ENCODE measurements at regions not wholly inside any gene's neighbourhood (a gene's known extent, or its start where the extent isn't known, plus 50 kb on each side); places are given as distances from the start of the nearest gene placed in this dataset.

- no peak for DNase-seq
These were observed 1446.8 kb downstream of the NCAM2 start for GRCh38 chr21:22444990-22445389.

GRCh38 chr21:22450507-22450906 lies 1452.3 kb downstream of the NCAM2 start:
- no peak for DNase-seq

DNA sequence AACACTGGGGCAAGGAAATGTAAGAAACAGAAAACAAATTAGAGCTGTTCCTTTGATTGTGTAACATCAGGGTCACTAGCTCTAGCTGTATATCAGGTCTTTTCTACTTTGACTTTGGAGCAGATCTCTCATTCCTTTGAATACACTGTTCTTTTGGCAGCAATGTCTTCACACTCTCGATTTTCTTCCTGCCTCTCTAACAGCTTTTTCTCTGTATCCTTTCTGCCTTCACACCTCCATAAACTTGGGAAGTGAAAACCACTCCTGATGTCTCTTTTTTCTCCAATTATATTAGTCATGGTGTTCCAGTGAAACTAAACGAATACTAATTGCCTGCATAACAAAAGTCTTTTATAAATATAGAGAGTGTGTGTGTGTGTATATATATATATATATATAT lies 1458.0 kb downstream of the NCAM2 start:
- DNase-seq: no peak

GRCh38 chr21:22468893-22469292 lies 1470.7 kb downstream of the NCAM2 start:
- no peak for DNase-seq

GRCh38 chr21:22474403-22474802 lies 1476.2 kb downstream of the NCAM2 start:
- DNase-seq: no peak

DNA sequence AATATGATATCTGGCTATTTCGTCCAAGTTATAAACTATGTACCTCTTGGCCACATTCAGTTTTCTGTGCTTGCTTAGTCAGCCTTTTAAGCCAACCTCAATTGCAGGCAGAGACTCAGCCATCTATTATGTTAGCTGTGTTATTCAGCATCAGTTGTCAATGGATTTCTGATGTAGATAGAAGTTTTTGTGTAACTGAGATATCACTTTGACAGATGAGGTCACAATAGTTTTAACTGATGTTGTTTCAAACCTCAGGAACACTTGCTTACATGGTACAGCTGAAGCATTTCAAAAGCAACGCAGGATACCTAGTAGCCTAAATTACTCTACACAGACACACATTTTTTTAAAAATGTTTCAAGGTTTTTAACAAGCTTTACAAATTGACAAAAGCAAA lies 1478.0 kb downstream of the NCAM2 start:
- no peak for DNase-seq

DNA sequence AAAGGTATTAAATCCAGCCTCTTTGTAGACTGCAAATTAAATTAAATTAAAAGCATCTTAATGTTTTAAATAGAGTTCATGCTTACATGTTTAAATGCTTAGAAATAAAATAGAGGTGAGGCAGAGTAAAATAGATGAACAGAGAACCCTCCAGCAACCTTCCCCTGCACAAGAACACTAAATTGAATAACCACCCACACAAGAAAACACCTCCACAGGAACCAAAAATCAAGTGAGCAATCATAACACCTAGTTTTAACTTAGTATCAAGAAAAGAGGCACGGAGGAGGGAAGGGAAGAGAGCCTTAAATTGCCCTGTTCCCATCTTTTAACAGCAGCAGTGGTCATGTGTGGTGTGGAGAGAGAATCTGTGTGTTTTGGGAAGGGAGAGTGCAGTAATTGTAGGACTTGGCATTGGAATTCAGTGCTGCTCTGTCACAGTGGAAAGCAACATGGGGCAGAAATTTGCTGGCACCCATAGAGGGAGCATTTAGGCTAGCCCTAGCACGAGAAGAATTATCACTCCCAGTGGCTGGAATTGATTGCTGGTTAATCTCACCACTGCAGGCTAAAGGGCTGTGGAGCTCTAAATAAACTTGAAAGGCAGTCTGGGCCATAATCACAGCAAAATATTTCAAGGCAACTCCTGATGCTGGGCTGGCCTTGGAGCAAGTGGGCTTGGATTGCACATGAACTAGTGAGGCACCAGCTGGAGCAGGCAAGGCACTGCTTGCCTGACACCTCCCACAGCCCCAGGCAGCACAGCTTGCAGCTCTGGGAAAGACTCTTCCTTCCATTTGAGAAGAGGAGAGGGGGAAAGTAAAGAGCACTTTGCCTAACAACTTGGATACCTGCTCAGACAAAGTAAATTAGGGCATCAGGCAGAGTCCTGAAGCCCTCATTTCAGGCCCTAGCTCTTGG lies 1478.8 kb downstream of the NCAM2 start:
- no peak for DNase-seq

- no peak for DNase-seq
These were observed 1491.8 kb downstream of the NCAM2 start for GRCh38 chr21:22490049-22490448.

DNA sequence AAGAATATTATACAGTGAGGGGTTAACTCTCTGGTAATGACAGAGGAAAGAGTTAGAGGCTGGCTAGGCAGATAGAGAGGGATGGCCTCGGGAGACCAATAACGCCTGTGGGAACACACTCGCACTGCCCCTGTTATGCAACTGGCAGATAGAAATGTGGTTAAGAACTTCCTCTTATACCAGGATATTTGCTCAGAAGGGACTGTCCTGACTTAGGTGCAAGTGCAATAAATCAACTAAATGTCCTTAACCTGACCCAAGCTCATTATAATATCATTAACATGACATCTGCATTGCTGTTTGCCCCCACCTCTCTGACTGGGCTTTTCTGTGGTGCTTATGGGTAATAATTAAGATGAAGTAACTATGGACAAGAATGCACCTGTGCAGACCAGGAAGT lies 1518.0 kb downstream of the NCAM2 start:
- no peak for DNase-seq

- DNase-seq: no peak
These were observed 1537.4 kb downstream of the NCAM2 start for GRCh38 chr21:22535630-22536029.

DNA sequence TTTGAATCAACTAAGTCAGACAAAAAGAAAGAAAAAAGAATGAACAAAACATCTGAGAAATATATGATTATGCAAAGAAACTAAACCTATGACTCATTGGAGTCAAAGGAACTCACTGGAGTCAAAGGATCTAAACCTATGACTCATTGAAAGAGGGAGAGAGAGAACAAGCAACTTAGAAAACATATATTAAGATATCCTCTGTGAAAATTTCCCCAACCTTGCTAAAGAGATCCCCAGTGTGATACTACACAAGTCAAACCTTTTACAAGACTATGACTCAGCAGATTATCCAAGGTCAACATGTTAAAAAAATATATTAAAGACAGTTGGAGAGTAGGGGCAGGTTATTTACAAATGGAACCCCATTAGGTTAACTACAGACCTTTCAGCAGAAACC lies 1538.3 kb downstream of the NCAM2 start:
- no peak for DNase-seq

DNA sequence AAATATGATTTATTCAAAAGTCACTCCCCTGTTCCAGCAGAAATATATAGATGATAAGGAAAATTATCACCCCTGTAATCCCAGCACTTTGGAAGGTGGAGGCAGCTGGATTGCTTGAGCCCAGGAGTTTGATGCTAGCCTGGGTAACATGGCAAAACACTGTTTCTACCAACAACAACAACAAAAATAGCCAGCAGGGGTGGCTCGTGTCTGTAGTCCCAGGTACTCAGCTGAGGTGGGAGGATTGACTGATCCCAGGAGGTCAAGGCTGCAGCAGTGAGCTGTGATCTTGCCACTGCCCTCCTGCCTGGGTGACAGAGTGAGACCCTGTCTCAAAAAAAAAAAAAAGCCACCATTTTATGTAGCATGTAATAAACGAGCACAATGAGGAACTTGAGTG lies 1546.5 kb downstream of the NCAM2 start:
- DNase-seq: no peak

DNA sequence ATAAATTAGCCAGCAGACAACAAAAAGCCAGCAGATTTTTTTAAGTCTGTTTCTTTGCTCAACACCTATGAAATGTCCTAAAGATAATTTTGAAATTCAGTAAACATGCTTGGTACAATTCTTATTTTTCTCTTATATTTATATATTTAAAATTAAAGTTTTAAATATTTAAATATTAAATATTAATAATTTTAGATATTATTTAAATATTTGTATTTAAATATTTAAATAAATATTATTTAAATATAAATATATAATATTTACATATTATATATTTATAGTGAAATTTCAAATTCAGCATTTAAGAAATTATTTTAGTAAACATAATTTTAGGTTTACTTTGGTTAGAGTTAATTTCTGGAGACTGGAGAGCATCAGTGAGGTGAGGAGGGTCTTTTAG lies 1554.2 kb downstream of the NCAM2 start:
- no peak for DNase-seq

DNA sequence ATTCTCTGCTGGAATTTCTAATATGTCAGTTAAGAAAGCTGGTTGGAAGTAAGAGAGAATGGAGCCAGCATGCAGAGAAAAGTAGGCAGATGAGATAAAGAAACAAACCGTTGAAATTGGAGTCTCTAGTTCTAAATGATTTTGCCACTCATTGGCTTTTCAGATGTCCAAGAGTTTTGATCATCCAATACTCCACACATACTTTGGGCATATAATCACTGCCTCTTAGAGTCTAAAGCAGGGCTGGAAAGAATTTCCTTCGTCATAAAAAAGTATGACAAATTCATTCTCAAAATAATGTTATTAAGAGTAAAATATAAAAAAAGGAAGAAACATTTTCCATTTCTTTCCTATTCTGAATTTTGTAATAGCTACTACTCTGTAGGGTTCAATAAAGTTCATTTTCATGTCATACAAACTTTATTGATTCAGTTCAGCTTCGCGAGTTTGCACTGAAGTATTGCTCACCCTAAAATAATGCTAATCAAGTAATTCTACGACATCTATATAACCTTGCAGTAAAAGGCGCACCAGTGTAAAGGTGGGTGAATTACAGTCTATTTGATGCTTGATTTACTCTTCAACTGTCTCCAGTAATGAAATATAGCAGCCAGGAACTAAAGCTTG lies 1556.6 kb downstream of the NCAM2 start:
- no peak for DNase-seq

DNA sequence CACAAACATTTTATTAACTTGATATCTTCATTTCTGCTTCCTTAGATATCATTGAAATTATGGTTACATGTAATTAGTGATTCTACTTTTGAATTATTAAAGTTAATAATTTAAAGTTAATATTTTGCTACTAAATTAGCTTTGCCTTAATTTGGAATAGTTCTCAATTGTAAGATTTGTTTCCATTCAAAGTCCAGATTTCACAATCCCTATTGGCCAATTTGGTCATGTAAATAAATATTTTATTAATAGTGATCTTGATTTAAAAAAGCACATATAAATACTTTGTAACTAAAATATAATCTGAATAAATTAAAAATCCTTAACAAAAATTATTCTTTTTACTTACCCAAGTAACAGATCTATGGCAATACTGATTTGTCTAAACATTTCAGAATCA lies 1558.6 kb downstream of the NCAM2 start:
- DNase-seq: no peak

DNA sequence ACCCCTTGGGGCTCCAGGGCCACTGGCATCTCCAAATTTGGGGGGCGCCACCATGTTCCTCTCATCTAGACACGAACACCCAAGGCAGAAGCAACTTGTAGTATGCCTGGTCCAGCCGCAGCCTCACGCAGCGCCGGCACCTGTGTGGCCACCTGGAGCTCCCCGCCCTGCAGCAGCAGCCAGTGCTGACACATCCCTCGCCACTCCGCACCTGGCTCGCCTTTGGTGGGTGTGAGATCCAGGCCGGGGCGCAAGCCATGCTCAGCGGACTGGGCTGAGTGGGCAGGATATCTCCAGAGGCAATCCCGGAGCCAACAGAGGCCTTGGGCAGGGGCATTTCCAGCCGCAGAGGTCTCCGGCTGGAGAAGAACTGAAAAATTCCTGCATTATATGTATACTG lies 1563.7 kb downstream of the NCAM2 start:
- DNase-seq: no peak

DNA sequence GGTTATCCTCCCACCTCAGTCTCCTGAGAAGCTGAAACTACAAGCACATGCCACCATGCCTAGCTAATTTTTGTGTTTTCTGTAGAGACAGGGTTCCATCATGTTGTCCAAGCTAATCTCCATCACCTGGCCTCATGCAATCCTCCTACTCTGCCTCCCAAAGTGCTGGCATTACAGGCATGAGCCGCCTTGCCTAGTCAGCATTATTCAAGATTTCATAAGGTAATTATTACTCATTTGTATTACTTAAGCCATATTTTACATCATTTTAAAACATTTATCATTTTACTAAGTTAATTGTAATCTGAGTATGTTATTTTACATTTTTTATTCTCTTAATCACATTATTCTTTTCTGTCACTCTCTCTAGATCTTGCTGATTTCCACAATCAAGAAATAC lies 1575.6 kb downstream of the NCAM2 start:
- no peak for DNase-seq

- no peak for DNase-seq
These were observed 1577.0 kb downstream of the NCAM2 start for GRCh38 chr21:22575165-22575584.

DNA sequence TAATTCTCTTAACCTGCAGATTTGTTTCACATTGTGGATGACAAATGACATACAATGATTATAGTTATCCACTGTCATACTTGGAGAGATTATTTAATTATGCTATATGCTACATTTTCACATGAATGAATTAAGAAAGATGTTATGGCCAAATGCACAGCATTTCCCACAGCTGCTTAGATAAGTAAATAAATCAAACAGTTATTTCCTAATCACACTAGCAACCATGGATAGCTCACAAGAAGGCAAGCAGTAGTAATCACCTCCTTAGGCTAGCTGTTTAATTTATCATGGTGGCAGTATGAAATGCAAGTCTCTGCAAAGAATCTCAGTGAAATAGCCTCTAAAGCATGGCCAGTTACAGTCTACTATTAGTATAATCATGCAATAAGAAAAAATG lies 1581.5 kb downstream of the NCAM2 start:
- no peak for DNase-seq

GRCh38 chr21:22582026-22582425 lies 1583.8 kb downstream of the NCAM2 start:
- no peak for DNase-seq

- DNase-seq: no peak
These were observed 1586.1 kb downstream of the NCAM2 start for GRCh38 chr21:22584308-22584707.

DNA sequence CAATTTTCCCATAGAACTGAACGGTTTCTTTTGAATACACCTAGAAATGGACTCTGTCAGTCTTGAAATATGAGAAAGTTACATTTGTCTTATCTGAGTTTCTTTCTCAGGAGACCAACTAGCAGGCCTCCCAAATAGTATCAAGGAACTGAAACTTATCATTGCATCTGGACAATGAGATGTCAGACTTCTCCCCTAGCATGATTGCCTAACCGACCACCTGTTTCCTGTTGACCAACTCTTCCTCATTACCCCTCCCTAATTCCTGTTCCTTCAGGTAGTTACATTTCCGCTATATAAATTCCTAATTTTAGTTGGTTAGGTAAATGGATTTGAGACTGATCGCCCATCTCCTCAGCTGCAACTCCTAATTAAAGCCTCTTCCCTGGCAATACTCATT lies 1587.3 kb downstream of the NCAM2 start:
- no peak for DNase-seq

- DNase-seq: no peak
These were observed 1599.5 kb downstream of the NCAM2 start for GRCh38 chr21:22597660-22598255.

DNA sequence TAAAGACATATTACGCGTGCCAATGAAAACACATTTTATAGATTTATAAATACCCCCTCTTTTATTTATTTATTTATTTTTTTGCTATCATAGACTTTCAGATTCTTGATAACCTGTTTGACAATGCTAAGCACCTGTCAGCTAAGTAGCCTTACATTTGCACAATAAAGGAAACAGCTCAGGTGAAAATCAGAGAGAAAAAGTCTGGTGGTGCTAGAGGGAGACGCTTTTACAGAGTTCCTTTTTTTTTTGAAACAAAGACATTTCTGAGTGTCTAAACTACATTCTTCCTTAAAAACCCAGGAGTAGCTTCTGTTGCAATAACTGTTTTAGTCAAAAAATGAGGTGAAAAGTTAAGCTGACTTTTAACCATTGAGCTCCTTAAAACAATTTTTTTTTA lies 1611.6 kb downstream of the NCAM2 start:
- DNase-seq: no peak
